ENCODE measurements at regions not wholly inside any gene's neighbourhood (a gene's known extent, or its start where the extent isn't known, plus 50 kb on each side); places are given as distances from the start of the nearest gene placed in this dataset.

- 10 to 20% methylated on average over 1 of the region's 1 CpG for WGBS, 2 donors
- Histone ChIP-seq H3K9me3 (no peaks in the 10 kb centered on the region), H3K4me3 (no peak overlapping the region), H3K4me1 (peaks cover 5 to 44% (median 10%) of the 10 kb centered on the region in 3 donors), H3K27me3 (no peaks in the 10 kb centered on the region), H3K36me3 (no peaks in the 10 kb centered on the region), H3K27ac (no peak overlapping the region)
- no peak for TF ChIP-seq CTCF (IDR thresholded peaks at IDR 0.05)
- no peak for TF ChIP-seq POLR2A (IDR thresholded peaks at IDR 0.05)
- no peak for DNase-seq
- intact Hi-C loops (cut with DNase I): no loop called here
Measured at GRCh38 chr4:138677748-138678147, 337.8 kb upstream of the NOCT start.

GRCh38 chr4:138677212-138677611, 338.4 kb upstream of the NOCT start:
- Histone ChIP-seq H3K27me3 (no peaks in the 10 kb centered on the region), H3K4me1 (peaks cover 5 to 40% (median 6%) of the 10 kb centered on the region in 3 donors), H3K27ac (no peak overlapping the region), H3K36me3 (no peaks in the 10 kb centered on the region), H3K4me3 (no peak overlapping the region), H3K9me3 (no peaks in the 10 kb centered on the region)
- WGBS, 2 donors: 87 to 92% methylated on average over 4 of the region's 4 CpGs
- intact Hi-C loops (cut with DNase I): no loop called here
- DNase-seq: no peak
- no peak for TF ChIP-seq CTCF (IDR thresholded peaks at IDR 0.05)
- no peak for TF ChIP-seq POLR2A (IDR thresholded peaks at IDR 0.05)

- WGBS, 2 donors: 79 to 82% methylated on average over 5 of the region's 5 CpGs
- no peak for DNase-seq
- no peak overlapping the region for H3K4me3 ChIP-seq
- TF ChIP-seq CTCF (IDR thresholded peaks at IDR 0.05) (no peak), POLR2A (IDR thresholded peaks at IDR 0.05) (no peak)
- no peaks in the 10 kb centered on the region for H3K27me3 ChIP-seq
- intact Hi-C loops (cut with DNase I): no loop called here
- peaks cover under 1 to 29% (median 5%) of the 10 kb centered on the region in 3 donors for H3K4me1 ChIP-seq
- H3K36me3 ChIP-seq: no peaks in the 10 kb centered on the region
- no peak overlapping the region for H3K27ac ChIP-seq
- no peaks in the 10 kb centered on the region for H3K9me3 ChIP-seq
Measured at GRCh38 chr4:138675685-138676084, 339.9 kb upstream of the NOCT start.

- H3K27me3 ChIP-seq: no peaks in the 10 kb centered on the region
- intact Hi-C loops (cut with DNase I): no loop called here
- no peak for TF ChIP-seq CTCF (IDR thresholded peaks at IDR 0.05)
- no peak for TF ChIP-seq POLR2A (IDR thresholded peaks at IDR 0.05)
- H3K36me3 ChIP-seq: no peaks in the 10 kb centered on the region
- 55 to 58% methylated on average over 1 of the region's 1 CpG for WGBS, 2 donors
- no peaks in the 10 kb centered on the region for H3K9me3 ChIP-seq
- DNase-seq: no peak
- H3K4me3 ChIP-seq: no peak overlapping the region
- no peak overlapping the region for H3K27ac ChIP-seq
- peaks cover 0 to 14% (median 1%) of the 10 kb centered on the region in 3 donors for H3K4me1 ChIP-seq
Measured at GRCh38 chr4:138674209-138674608, 341.4 kb upstream of the NOCT start.

GRCh38 chr4:138673053-138673452, 342.5 kb upstream of the NOCT start:
- H3K27ac ChIP-seq: no peak overlapping the region
- no peaks in the 10 kb centered on the region for H3K36me3 ChIP-seq
- intact Hi-C loops (cut with DNase I): no loop called here
- no peaks in the 10 kb centered on the region for H3K27me3 ChIP-seq
- H3K9me3 ChIP-seq: no peaks in the 10 kb centered on the region
- H3K4me1 ChIP-seq: peaks cover 0 to 5% (median 0%) of the 10 kb centered on the region in 3 donors
- WGBS, 2 donors: 64 to 76% methylated on average over 6 to 9 of the region's 10 CpGs
- DNase-seq: no peak
- TF ChIP-seq POLR2A (IDR thresholded peaks at IDR 0.05) (no peak), CTCF (IDR thresholded peaks at IDR 0.05) (no peak)
- no peak overlapping the region for H3K4me3 ChIP-seq

All from esophagus squamous epithelium (tissue), 5 donors.